ENCODE measurements at regions not wholly inside any gene's neighbourhood (a gene's known extent, or its start where the extent isn't known, plus 50 kb on each side); places are given as distances from the start of the nearest gene placed in this dataset.

GRCh38 chr6:139520321-139520768 is 145.9 kb upstream of the CITED2 start:
- TF ChIP-seq, protein P1, sequence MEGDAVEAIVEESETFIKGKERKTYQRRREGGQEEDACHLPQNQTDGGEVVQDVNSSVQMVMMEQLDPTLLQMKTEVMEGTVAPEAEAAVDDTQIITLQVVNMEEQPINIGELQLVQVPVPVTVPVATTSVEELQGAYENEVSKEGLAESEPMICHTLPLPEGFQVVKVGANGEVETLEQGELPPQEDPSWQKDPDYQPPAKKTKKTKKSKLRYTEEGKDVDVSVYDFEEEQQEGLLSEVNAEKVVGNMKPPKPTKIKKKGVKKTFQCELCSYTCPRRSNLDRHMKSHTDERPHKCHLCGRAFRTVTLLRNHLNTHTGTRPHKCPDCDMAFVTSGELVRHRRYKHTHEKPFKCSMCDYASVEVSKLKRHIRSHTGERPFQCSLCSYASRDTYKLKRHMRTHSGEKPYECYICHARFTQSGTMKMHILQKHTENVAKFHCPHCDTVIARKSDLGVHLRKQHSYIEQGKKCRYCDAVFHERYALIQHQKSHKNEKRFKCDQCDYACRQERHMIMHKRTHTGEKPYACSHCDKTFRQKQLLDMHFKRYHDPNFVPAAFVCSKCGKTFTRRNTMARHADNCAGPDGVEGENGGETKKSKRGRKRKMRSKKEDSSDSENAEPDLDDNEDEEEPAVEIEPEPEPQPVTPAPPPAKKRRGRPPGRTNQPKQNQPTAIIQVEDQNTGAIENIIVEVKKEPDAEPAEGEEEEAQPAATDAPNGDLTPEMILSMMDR (conservative IDR thresholded peaks at IDR 0.05; ENCODE audit: low read depth, low read length), result no peak
- no peak for TF ChIP-seq EZH2 (IDR thresholded peaks at IDR 0.05; ENCODE audit: borderline replicate concordance, low read depth, low read length, poor library complexity, severe bottlenecking)
- CTCF ChIA-PET, result no interaction called here
- H3K4me3 ChIP-seq (ENCODE audit: low read depth, low read length, poor library complexity, severe bottlenecking), result no peak overlapping the region
- H3K36me3 ChIP-seq (ENCODE audit: insufficient read depth, low read length, poor library complexity, severe bottlenecking), result no peaks in the 10 kb centered on the region
- H3K9me3 ChIP-seq (ENCODE audit: low read depth, low read length, poor library complexity, severe bottlenecking), result no peaks in the 10 kb centered on the region
- intact Hi-C loops (cut with micrococcal nuclease; ENCODE audit: unreplicated experiment), result no loop called here
- H3K27ac ChIP-seq (ENCODE audit: low read depth, low read length, poor library complexity, severe bottlenecking), result no peak overlapping the region
- no TSS peak for BruUV-seq (replicated peaks)
- H3K4me1 ChIP-seq (ENCODE audit: insufficient read depth, low read length, poor library complexity, severe bottlenecking), result peaks cover 29% of the 10 kb centered on the region
- no peak for DNase-seq (ENCODE audit: low spot score)
- no peaks in the 10 kb centered on the region for H3K27me3 ChIP-seq (replicated peaks; ENCODE audit: insufficient read depth, low read depth, low read length, poor library complexity)
- POLR2A ChIA-PET (ENCODE audit: low non-redundant PET), result no interaction called here

GRCh38 chr6:139519571-139520031 is 145.2 kb upstream of the CITED2 start:
- no TSS peak for BruUV-seq (replicated peaks)
- Histone ChIP-seq H3K4me1 (ENCODE audit: insufficient read depth, low read length, poor library complexity, severe bottlenecking) (peaks cover 21% of the 10 kb centered on the region), H3K27ac (ENCODE audit: low read depth, low read length, poor library complexity, severe bottlenecking) (no peak overlapping the region), H3K36me3 (ENCODE audit: insufficient read depth, low read length, poor library complexity, severe bottlenecking) (no peaks in the 10 kb centered on the region), H3K4me3 (ENCODE audit: low read depth, low read length, poor library complexity, severe bottlenecking) (no peak overlapping the region), H3K9me3 (ENCODE audit: low read depth, low read length, poor library complexity, severe bottlenecking) (no peaks in the 10 kb centered on the region), H3K27me3 (replicated peaks; ENCODE audit: insufficient read depth, low read depth, low read length, poor library complexity) (no peaks in the 10 kb centered on the region)
- intact Hi-C loops (cut with micrococcal nuclease; ENCODE audit: unreplicated experiment), result no loop called here
- TF ChIP-seq, protein P1 (conservative IDR thresholded peaks at IDR 0.05; ENCODE audit: low read depth, low read length), result no peak
- TF ChIP-seq EZH2 (IDR thresholded peaks at IDR 0.05; ENCODE audit: borderline replicate concordance, low read depth, low read length, poor library complexity, severe bottlenecking), result no peak
- ChIA-PET CTCF (no interaction called here), POLR2A (ENCODE audit: low non-redundant PET) (no interaction called here)
- no peak for DNase-seq (ENCODE audit: low spot score)

DNA sequence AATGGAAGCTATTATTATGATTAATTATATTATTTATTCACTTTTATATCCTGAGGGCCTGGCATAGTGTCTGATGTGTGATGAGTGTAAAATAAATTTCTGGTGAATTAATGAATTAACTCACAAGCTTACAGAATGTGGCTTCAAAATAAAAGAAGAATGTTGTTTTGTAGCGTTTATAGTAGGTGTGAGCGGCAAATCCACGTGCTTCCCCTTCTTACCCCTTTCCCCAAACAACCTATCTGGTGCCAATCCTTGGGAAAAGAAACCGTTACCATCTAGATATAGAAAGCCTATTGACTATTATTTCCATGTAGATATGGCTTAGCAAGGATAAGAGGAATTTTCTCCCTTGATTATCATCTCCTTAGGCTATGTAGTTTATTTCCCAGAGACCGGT is 144.6 kb upstream of the CITED2 start:
- ChIA-PET POLR2A (ENCODE audit: low non-redundant PET) (no interaction called here), CTCF (no interaction called here)
- Histone ChIP-seq H3K27me3 (replicated peaks; ENCODE audit: insufficient read depth, low read depth, low read length, poor library complexity) (no peaks in the 10 kb centered on the region), H3K4me1 (ENCODE audit: insufficient read depth, low read length, poor library complexity, severe bottlenecking) (peaks cover 18% of the 10 kb centered on the region), H3K4me3 (ENCODE audit: low read depth, low read length, poor library complexity, severe bottlenecking) (no peak overlapping the region), H3K27ac (ENCODE audit: low read depth, low read length, poor library complexity, severe bottlenecking) (no peak overlapping the region), H3K9me3 (ENCODE audit: low read depth, low read length, poor library complexity, severe bottlenecking) (no peaks in the 10 kb centered on the region), H3K36me3 (ENCODE audit: insufficient read depth, low read length, poor library complexity, severe bottlenecking) (no peaks in the 10 kb centered on the region)
- TF ChIP-seq, protein P1 (conservative IDR thresholded peaks at IDR 0.05; ENCODE audit: low read depth, low read length), result no peak
- no peak for TF ChIP-seq EZH2 (IDR thresholded peaks at IDR 0.05; ENCODE audit: borderline replicate concordance, low read depth, low read length, poor library complexity, severe bottlenecking)
- no peak for DNase-seq (ENCODE audit: low spot score)
- intact Hi-C loops (cut with micrococcal nuclease; ENCODE audit: unreplicated experiment), result no loop called here
- no TSS peak for BruUV-seq (replicated peaks)

Data from A673 (cell line).